ENCODE measurements at regions not wholly inside any gene's neighbourhood (a gene's known extent, or its start where the extent isn't known, plus 50 kb on each side); places are given as distances from the start of the nearest gene placed in this dataset.
A peak's percentile ranks its signal among the peaks of the same experiment; 100 is the strongest.

- DNase-seq (ENCODE audit: low spot score in 2 of 2): no peak
- no peak for FAIRE-seq
Measured at GRCh38 chr1:96962751-96963211, 241.2 kb downstream of the PTBP2 start.

- FAIRE-seq: no peak
- DNase-seq (ENCODE audit: low spot score in 2 of 2): no peak
Measured at GRCh38 chr1:96964761-96965160, 243.2 kb downstream of the PTBP2 start.

- FAIRE-seq: peak; percentile 96
Measured at GRCh38 chr1:96966536-96967138, 245.1 kb downstream of the PTBP2 start.

GRCh38 chr1:96967311-96967710, 245.7 kb downstream of the PTBP2 start:
- no peak for FAIRE-seq
- no peak for DNase-seq (ENCODE audit: low spot score in 2 of 2)

More at GRCh38 chr1:96966536-96967138, 245.1 kb downstream of the PTBP2 start:
- DNase-seq (ENCODE audit: low spot score in 2 of 2): peak in 1 of 2 donors; percentile 10

- FAIRE-seq (no peak), DNase-seq (ENCODE audit: low spot score in 2 of 2) (no peak)
Measured at GRCh38 chr1:96968541-96968940, 247.0 kb downstream of the PTBP2 start.

GRCh38 chr1:96968983-96969382, 247.4 kb downstream of the PTBP2 start:
- no peak for FAIRE-seq
- no peak for DNase-seq (ENCODE audit: low spot score in 2 of 2)

GRCh38 chr1:96969656-96970163, 248.1 kb downstream of the PTBP2 start:
- DNase-seq (ENCODE audit: low spot score in 2 of 2) (no peak), FAIRE-seq (no peak)

GRCh38 chr1:96971439-96971838, 249.9 kb downstream of the PTBP2 start:
- FAIRE-seq: no peak
- no peak for DNase-seq (ENCODE audit: low spot score in 2 of 2)

GRCh38 chr1:96971849-96972602, 250.4 kb downstream of the PTBP2 start:
- FAIRE-seq: no peak
- no peak for DNase-seq (ENCODE audit: low spot score in 2 of 2)

GRCh38 chr1:96973605-96974004, 252.0 kb downstream of the PTBP2 start:
- FAIRE-seq (no peak), DNase-seq (ENCODE audit: low spot score in 2 of 2) (no peak)

- DNase-seq (ENCODE audit: low spot score in 2 of 2) (no peak), FAIRE-seq (no peak)
Measured at GRCh38 chr1:96978444-96978843, 256.9 kb downstream of the PTBP2 start.

GRCh38 chr1:96978901-96979300, 257.3 kb downstream of the PTBP2 start:
- FAIRE-seq (no peak), DNase-seq (ENCODE audit: low spot score in 2 of 2) (no peak)

- no peak for FAIRE-seq
- DNase-seq (ENCODE audit: low spot score in 2 of 2): no peak
Measured at GRCh38 chr1:96979304-96980268, 258.0 kb downstream of the PTBP2 start.

- no peak for FAIRE-seq
Measured at GRCh38 chr1:96980448-96980847, 258.9 kb downstream of the PTBP2 start.

GRCh38 chr1:96981181-96981580, 259.6 kb downstream of the PTBP2 start:
- FAIRE-seq (no peak), DNase-seq (ENCODE audit: low spot score in 2 of 2) (no peak)

More at GRCh38 chr1:96980448-96980847, 258.9 kb downstream of the PTBP2 start:
- no peak for DNase-seq (ENCODE audit: low spot score in 2 of 2)

- FAIRE-seq (no peak), DNase-seq (ENCODE audit: low spot score in 2 of 2) (no peak)
Measured at GRCh38 chr1:96982118-96982517, 260.5 kb downstream of the PTBP2 start.

- FAIRE-seq: no peak
Measured at GRCh38 chr1:96983866-96984265, 262.3 kb downstream of the PTBP2 start.

GRCh38 chr1:96987186-96987703, 265.7 kb downstream of the PTBP2 start:
- FAIRE-seq (no peak), DNase-seq (ENCODE audit: low spot score in 2 of 2) (no peak)

More at GRCh38 chr1:96983866-96984265, 262.3 kb downstream of the PTBP2 start:
- no peak for DNase-seq (ENCODE audit: low spot score in 2 of 2)

- DNase-seq (ENCODE audit: low spot score in 2 of 2) (no peak), FAIRE-seq (no peak)
Measured at GRCh38 chr1:96989302-96989701, 267.7 kb downstream of the PTBP2 start.

- FAIRE-seq: no peak
- DNase-seq (ENCODE audit: low spot score in 2 of 2): no peak
Measured at GRCh38 chr1:96990136-96990535, 268.6 kb downstream of the PTBP2 start.
